Hematopoietic multipotent progenitor cell treated with erythropoietin and hydrocortisone succinate and interleukin-3 and kit ligand, for 8 days (in vitro differentiated cells): ENCODE measurements at regions not wholly inside any gene's neighbourhood (a gene's known extent, or its start where the extent isn't known, plus 50 kb on each side); places are given as distances from the start of the nearest gene placed in this dataset.
"Not testable (repeated sequence)": the region's sequence is repeated elsewhere in the genome, so short reads cannot be mapped to it uniquely, and the experiment has no call there.

Experiments used
- DNase-seq: peaks from one replicate; pipeline ENCODE4 v3.0.0-alpha.2; 2015

GRCh38 chr16:70014915-70015314 lies 63.8 kb downstream of the CLEC18A start:
- DNase-seq = not testable (repeated sequence)

- not testable (repeated sequence) for DNase-seq
Observed at GRCh38 chr16:70016751-70017150, 65.6 kb downstream of the CLEC18A start.

GRCh38 chr16:70018254-70018653 lies 67.1 kb downstream of the CLEC18A start:
- DNase-seq = peak; percentile 68

GRCh38 chr16:70023207-70023606 lies 72.1 kb downstream of the CLEC18A start:
- not testable (repeated sequence) for DNase-seq

GRCh38 chr16:70023956-70024355 lies 72.8 kb downstream of the CLEC18A start:
- not testable (repeated sequence) for DNase-seq

- peak; percentile 10 for DNase-seq
Observed at GRCh38 chr16:70026165-70026854, 75.2 kb downstream of the CLEC18A start.

- DNase-seq = not testable (repeated sequence)
Observed at GRCh38 chr16:70032906-70033305, 81.2 kb upstream of the PDPR start.

- DNase-seq = not testable (repeated sequence)
Observed at GRCh38 chr16:70037913-70038312, 76.2 kb upstream of the PDPR start.

- DNase-seq = not testable (repeated sequence)
Observed at GRCh38 chr16:70040554-70040953, 73.6 kb upstream of the PDPR start.

- DNase-seq = not testable (repeated sequence)
Observed at GRCh38 chr16:70043538-70044067, 70.5 kb upstream of the PDPR start.

GRCh38 chr16:70046560-70046959 lies 67.6 kb upstream of the PDPR start:
- not testable (repeated sequence) for DNase-seq

GRCh38 chr16:70048083-70048482 lies 66.0 kb upstream of the PDPR start:
- not testable (repeated sequence) for DNase-seq

- not testable (repeated sequence) for DNase-seq
Observed at GRCh38 chr16:70058056-70058455, 56.1 kb upstream of the PDPR start.

- not testable (repeated sequence) for DNase-seq
Observed at GRCh38 chr16:70059429-70059828, 54.7 kb upstream of the PDPR start.

GRCh38 chr16:70060521-70061027 lies 53.6 kb upstream of the PDPR start:
- not testable (repeated sequence) for DNase-seq

- not testable (repeated sequence) for DNase-seq
Observed at GRCh38 chr16:70061671-70062218, 52.4 kb upstream of the PDPR start.

- not testable (repeated sequence) for DNase-seq
Observed at GRCh38 chr16:70062947-70063346, 51.2 kb upstream of the PDPR start.
